ENCODE measurements at regions not wholly inside any gene's neighbourhood (a gene's known extent, or its start where the extent isn't known, plus 50 kb on each side); places are given as distances from the start of the nearest gene placed in this dataset.
A peak's percentile ranks its signal among the peaks of the same experiment; 100 is the strongest.
"Not testable (repeated sequence)": the region's sequence is repeated elsewhere in the genome, so short reads cannot be mapped to it uniquely, and the experiment has no call there.

DNA sequence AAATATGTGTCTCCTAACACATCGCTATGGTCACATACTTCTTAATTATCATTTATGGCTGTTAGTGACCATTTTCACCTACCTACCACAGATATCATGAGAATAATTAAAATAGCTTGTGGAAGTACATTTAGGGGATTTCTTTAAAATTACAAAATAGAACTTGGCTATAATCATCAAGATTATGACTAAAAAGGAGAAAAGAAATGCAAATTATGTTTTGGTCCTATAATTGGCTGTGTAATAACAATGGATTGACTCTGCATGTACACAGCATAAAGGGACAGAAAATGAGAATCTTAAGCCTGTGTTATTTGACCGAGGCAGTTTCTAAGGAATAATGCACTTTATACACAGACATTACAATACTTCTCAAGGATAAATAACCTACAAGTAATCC lies 197.7 kb upstream of the ZNF322 start:
- H3K4me1 Mint-ChIP-seq (ENCODE audit: low read depth): not testable (repeated sequence)

DNA sequence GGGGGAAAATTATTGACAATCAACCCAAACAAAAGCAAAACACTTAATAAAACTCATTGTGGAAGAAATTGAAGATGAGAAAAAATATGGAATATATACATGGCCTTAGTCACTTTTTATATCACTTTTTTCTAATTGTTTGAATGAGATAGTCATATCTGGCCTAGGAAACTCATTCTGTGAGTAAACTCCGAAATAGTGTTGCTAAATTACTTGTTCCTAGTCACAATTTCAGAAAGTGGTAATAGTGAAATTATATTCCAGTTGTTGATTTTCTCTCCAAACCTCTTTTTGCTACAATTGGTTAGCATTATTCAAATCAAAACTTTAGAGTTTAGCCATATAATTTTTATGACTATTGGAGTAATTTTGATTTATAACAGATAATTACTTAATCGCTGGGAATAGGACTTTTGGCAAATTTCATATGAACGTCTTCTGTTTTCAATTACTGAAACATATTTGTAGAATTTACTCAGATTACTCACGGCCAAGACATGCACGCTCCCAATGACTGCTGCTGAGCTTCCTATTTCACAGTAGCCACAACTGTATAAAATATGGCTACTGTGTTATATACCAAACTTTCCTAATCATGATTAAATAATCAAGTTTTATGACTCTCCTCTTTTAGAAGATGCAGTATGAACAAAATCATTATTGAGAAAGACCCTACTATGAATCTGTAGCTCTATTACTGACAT lies 199.7 kb upstream of the ZNF322 start:
- H3K4me1 Mint-ChIP-seq (ENCODE audit: low read depth); H3K4me3 Mint-ChIP-seq: not testable (repeated sequence)

More for the DNA sequence above, 197.7 kb upstream of the ZNF322 start:
- H3K9me3 Mint-ChIP-seq; H3K4me3 Mint-ChIP-seq; H3K27me3 Mint-ChIP-seq; H3K27ac Mint-ChIP-seq; H3K36me3 Mint-ChIP-seq (ENCODE audit: low read depth): not testable (repeated sequence)

DNA sequence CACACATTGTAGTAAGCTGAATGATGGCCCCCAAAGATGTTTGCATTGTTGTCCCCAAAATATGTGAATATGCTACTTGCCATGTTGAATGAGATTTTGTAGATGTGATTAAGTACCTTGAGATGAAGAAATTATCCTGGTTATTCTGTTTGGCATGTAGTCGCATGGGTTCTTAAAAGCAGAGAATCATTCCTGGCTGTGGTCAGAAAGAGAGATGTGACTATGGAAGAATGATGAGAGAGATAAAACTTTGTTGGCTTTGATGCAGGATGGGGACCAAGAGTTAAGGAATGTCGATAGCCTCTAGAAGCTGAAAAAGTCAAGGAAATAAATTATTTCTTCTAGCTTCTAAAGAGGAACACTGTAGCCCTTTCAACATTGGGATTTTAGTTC lies 200.2 kb upstream of the ZNF322 start:
- H3K36me3 Mint-ChIP-seq (ENCODE audit: low read depth); H3K9me3 Mint-ChIP-seq; H3K4me1 Mint-ChIP-seq (ENCODE audit: low read depth); H3K27ac Mint-ChIP-seq; H3K27me3 Mint-ChIP-seq; H3K4me3 Mint-ChIP-seq: not testable (repeated sequence)

More for the DNA sequence above, 199.7 kb upstream of the ZNF322 start:
- H3K27me3 Mint-ChIP-seq; H3K36me3 Mint-ChIP-seq (ENCODE audit: low read depth); H3K9me3 Mint-ChIP-seq; H3K27ac Mint-ChIP-seq: not testable (repeated sequence)

- H3K36me3 Mint-ChIP-seq (ENCODE audit: low read depth); H3K4me1 Mint-ChIP-seq (ENCODE audit: low read depth); H3K9me3 Mint-ChIP-seq; H3K4me3 Mint-ChIP-seq; H3K27ac Mint-ChIP-seq; H3K27me3 Mint-ChIP-seq: not testable (repeated sequence)
Observed at GRCh38 chr6:26861913-26862312, 202.4 kb upstream of the ZNF322 start.

DNA sequence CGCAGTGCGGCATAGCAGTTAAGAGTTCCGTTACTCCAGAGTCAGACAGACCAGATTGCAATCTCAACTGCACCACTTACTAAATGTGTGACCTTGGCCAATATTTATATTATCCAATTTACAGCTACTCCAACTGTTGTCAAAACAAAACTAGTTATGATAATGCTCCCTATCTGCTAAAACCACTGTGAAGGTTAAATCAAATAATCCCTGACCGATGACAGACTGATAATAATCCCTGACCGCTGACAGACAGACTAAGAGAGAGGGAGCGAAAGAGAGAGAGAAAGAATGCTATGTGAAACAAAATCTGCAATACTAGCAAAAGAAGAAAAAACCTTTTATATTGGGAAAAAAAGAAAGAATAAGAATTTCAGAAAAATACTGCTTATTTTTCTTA lies 204.1 kb upstream of the ZNF322 start:
- not testable (repeated sequence) for H3K4me1 Mint-ChIP-seq (ENCODE audit: low read depth); H3K27me3 Mint-ChIP-seq; H3K27ac Mint-ChIP-seq; H3K9me3 Mint-ChIP-seq; H3K4me3 Mint-ChIP-seq; H3K36me3 Mint-ChIP-seq (ENCODE audit: low read depth)

DNA sequence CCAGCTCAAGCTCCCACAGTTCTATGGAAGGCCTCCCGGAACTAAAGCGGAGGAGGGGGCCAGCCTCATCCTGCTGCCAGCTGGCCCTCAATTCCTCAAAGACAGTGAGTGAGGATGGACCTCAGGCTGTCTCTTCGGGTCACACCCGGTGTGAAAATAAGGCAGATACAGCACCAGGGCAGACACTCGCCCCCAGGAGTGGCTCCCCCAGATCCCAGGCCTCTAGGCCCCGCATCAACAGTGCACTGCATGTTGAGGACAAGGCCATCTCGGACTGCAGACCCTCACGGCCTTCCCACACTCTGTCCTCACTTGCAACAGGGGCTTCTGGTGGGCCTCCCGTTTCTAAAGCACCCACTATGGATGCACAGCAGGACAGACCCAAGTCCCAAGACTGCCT lies 239.2 kb upstream of the ZNF322 start:
- not testable (repeated sequence) for H3K4me1 Mint-ChIP-seq (ENCODE audit: low read depth); H3K27ac Mint-ChIP-seq; H3K27me3 Mint-ChIP-seq; H3K9me3 Mint-ChIP-seq; H3K4me3 Mint-ChIP-seq; H3K36me3 Mint-ChIP-seq (ENCODE audit: low read depth)

DNA sequence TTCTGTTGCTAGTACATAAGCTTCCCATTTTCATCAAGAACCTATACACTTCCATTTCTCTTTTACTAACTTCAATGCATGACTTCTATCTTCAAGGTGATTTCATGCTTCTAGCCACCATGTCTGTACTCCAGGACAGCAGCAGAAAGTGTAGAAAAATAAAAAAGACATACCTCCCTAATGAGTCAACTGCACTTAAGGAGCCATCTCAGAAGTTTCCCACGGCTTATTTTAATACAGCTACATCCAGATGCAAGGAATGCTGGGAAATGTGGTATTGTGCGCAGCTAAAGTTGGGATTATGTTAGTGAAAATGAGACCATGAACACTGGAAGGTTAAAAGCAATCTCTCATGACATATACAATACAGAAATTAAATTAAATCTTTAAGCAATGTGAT lies 264.7 kb upstream of the ZNF322 start:
- not testable (repeated sequence) for H3K9me3 Mint-ChIP-seq

DNA sequence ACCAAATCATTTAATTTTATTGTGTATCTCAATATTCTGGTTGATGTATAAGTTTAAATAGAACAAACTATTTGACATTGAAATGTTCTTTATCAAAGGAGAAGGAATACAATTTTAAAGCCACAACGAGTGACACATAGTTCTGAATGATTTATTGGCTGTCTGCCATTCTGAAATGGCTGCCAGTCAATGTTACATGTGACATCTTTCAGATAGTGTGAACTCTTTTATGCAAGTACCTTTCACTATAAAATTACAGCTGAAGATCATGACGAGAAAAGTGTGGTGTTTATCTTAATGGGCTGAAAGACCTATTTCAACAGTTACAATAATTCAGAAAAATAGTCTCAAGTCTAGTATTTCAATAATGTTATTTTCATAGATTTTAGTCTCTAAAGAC lies 268.6 kb upstream of the ZNF322 start:
- H3K36me3 Mint-ChIP-seq (ENCODE audit: low read depth); H3K4me1 Mint-ChIP-seq (ENCODE audit: low read depth); H3K4me3 Mint-ChIP-seq; H3K27ac Mint-ChIP-seq; H3K9me3 Mint-ChIP-seq; H3K27me3 Mint-ChIP-seq: not testable (repeated sequence)

More for the DNA sequence above, 264.7 kb upstream of the ZNF322 start:
- H3K4me3 Mint-ChIP-seq; H3K27me3 Mint-ChIP-seq; H3K4me1 Mint-ChIP-seq (ENCODE audit: low read depth); H3K36me3 Mint-ChIP-seq (ENCODE audit: low read depth); H3K27ac Mint-ChIP-seq: not testable (repeated sequence)

DNA sequence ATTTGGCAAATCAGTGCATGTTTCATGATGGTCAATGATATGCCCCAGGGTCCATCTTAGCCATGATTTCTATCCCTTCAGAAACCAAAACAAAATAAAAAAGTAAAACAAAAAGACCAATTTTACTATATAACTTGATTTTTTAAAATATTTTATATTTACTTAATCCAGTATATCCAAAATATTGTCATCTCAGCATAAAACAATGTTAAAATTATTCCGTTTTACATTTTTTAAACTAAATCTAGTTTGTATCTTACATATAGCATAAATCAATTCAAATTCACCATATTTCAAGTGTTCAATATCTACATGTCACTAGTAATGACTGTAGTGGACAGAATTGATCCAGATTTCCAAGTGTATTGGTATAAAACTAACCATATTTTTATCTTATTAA lies 277.7 kb upstream of the ZNF322 start:
- not testable (repeated sequence) for H3K27ac Mint-ChIP-seq; H3K4me3 Mint-ChIP-seq; H3K4me1 Mint-ChIP-seq (ENCODE audit: low read depth); H3K27me3 Mint-ChIP-seq; H3K9me3 Mint-ChIP-seq; H3K36me3 Mint-ChIP-seq (ENCODE audit: low read depth)

GRCh38 chr6:26951211-26951610 lies 291.7 kb upstream of the ZNF322 start:
- H3K27me3 Mint-ChIP-seq; H3K9me3 Mint-ChIP-seq; H3K27ac Mint-ChIP-seq; H3K36me3 Mint-ChIP-seq (ENCODE audit: low read depth); H3K4me1 Mint-ChIP-seq (ENCODE audit: low read depth); H3K4me3 Mint-ChIP-seq: not testable (repeated sequence)

- not testable (repeated sequence) for H3K36me3 Mint-ChIP-seq (ENCODE audit: low read depth); H3K9me3 Mint-ChIP-seq; H3K27me3 Mint-ChIP-seq
- Mint-ChIP-seq H3K27ac (peak overlapping the region; percentile 81), H3K4me3 (peak overlapping the region; percentile 86), H3K4me1 (ENCODE audit: low read depth) (peaks cover 11% of the 10 kb centered on the region)
Observed at GRCh38 chr6:26956078-26956600, 291.4 kb upstream of the PRSS16 start.

DNA sequence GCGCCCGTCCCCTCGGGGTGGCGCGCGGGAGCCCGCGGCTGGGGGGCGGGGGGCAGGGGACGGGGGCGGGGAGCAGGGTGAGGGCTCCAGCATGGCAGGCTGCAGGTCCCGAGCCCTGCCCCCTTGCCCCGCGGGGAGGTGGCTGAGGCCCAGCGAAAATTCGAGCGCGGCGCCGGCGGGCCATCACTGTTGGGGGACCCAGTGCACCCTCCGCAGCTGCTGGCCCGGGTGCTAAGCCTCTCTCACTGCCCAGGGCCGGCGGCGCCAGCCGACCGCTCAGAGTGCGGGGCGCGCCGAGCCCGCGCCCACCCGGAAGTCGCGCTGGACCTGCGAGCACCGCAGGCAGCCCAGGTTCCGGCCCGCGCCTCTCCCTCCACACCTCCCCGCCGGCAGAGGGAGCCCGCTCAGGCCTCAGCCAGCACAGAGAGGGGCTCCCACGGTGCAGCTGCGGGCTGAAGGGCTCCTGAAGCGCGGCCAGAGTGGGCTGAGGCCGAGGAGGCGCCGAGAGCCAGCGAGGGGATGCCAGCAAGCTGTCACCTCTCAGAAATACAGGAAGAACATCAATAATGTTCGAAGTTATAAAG lies 290.8 kb upstream of the PRSS16 start:
- H3K4me1 Mint-ChIP-seq (ENCODE audit: low read depth): peaks cover 11% of the 10 kb centered on the region
- not testable (repeated sequence) for H3K27me3 Mint-ChIP-seq; H3K36me3 Mint-ChIP-seq (ENCODE audit: low read depth); H3K9me3 Mint-ChIP-seq
- H3K4me3 Mint-ChIP-seq: peak overlapping the region; percentile 85
- peak overlapping the region; percentile 80 for H3K27ac Mint-ChIP-seq

- not testable (repeated sequence) for H3K9me3 Mint-ChIP-seq; H3K27me3 Mint-ChIP-seq; H3K36me3 Mint-ChIP-seq (ENCODE audit: low read depth)
- Mint-ChIP-seq H3K27ac (peak overlapping the region; percentile 69), H3K4me3 (peak overlapping the region; percentile 85), H3K4me1 (ENCODE audit: low read depth) (peaks cover 11% of the 10 kb centered on the region)
Observed at GRCh38 chr6:26957399-26958127, 289.9 kb upstream of the PRSS16 start.

DNA sequence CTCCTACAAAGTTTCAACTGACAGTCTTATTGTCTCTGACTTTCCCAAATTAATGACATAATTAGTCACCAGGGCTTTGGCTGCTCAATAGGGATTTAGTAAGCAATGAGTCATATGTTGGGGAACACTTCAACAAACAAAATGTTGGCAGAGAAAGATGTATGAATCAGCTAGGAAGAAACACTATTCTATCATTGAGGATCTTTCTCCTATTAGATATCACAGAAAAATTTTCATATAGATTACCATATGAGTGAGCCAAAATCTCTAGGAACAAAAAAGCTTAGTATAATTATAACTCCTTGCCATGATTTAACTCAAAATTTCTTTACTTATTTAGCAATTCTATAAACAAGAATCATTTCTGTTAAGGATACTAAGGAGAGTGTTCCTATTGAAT lies 286.3 kb upstream of the PRSS16 start:
- H3K36me3 Mint-ChIP-seq (ENCODE audit: low read depth); H3K4me3 Mint-ChIP-seq; H3K27ac Mint-ChIP-seq; H3K9me3 Mint-ChIP-seq; H3K4me1 Mint-ChIP-seq (ENCODE audit: low read depth); H3K27me3 Mint-ChIP-seq: not testable (repeated sequence)

- Mint-ChIP-seq H3K4me3 (no peak overlapping the region), H3K9me3 (no peaks in the 10 kb centered on the region), H3K36me3 (ENCODE audit: low read depth) (no peaks in the 10 kb centered on the region), H3K27ac (no peak overlapping the region), H3K27me3 (peaks cover 18% of the 10 kb centered on the region), H3K4me1 (ENCODE audit: low read depth) (no peaks in the 10 kb centered on the region)
Observed at GRCh38 chr6:27002447-27002846, 245.1 kb upstream of the PRSS16 start.

- Mint-ChIP-seq H3K36me3 (ENCODE audit: low read depth) (no peaks in the 10 kb centered on the region), H3K4me3 (no peak overlapping the region), H3K4me1 (ENCODE audit: low read depth) (no peaks in the 10 kb centered on the region), H3K27me3 (peaks cover 39% of the 10 kb centered on the region), H3K9me3 (no peaks in the 10 kb centered on the region), H3K27ac (no peak overlapping the region)
Observed at GRCh38 chr6:27007020-27007419, 240.5 kb upstream of the PRSS16 start.

Data from stimulated activated naive CD8-positive, alpha-beta T cell treated with anti-CD3 and anti-CD28 coated beads, Interleukin-15, Interleukin-2, amounts not matched to agents 100 ng/mL and 50 ng/mL, for 24 hours (primary cell).